Mesenteric fat pad (tissue), 1 donor: ENCODE measurements at regions not wholly inside any gene's neighbourhood (a gene's known extent, or its start where the extent isn't known, plus 50 kb on each side); places are given as distances from the start of the nearest gene placed in this dataset.

Experiments
- DNase-seq: peaks from one replicate; pipeline ENCODE4 v3.0.0-alpha.2; 2020; ENCODE audit warnings: low spot score
- donor health status: DM: yes; HTN: yes; CAD: no.

DNA sequence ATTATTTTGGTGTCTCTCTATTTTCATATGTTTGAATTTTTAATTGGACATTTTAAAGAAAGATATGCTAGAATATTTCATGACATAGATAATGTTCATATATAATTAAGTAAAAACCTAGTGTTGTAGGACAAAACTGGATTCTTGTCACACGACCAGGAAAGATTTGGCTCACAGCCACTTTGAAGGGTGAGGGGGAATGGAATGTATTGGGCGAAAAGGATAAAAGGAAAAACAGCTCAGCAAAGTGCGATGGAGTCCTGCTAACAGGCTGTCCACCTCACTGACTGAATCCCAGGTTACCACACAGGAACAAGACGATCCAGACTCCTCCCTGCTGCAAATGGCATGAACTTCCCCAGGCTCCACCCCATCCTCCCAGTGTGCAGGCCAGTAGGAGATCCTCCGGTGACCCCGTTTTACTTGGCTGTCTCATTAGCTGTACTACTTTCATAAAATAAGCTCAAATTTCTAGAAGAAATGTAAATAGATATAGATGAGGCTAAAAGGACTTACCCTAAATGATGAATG, 186.2 kb downstream of the CD47 start:
- no peak for DNase-seq

GRCh38 chr3:107899990-107900651, 190.7 kb downstream of the CD47 start:
- DNase-seq: no peak

- no peak for DNase-seq
Measured at GRCh38 chr3:107897471-107898061, 193.3 kb downstream of the CD47 start.

GRCh38 chr3:107894998-107895397, 195.8 kb downstream of the CD47 start:
- DNase-seq: no peak

DNA sequence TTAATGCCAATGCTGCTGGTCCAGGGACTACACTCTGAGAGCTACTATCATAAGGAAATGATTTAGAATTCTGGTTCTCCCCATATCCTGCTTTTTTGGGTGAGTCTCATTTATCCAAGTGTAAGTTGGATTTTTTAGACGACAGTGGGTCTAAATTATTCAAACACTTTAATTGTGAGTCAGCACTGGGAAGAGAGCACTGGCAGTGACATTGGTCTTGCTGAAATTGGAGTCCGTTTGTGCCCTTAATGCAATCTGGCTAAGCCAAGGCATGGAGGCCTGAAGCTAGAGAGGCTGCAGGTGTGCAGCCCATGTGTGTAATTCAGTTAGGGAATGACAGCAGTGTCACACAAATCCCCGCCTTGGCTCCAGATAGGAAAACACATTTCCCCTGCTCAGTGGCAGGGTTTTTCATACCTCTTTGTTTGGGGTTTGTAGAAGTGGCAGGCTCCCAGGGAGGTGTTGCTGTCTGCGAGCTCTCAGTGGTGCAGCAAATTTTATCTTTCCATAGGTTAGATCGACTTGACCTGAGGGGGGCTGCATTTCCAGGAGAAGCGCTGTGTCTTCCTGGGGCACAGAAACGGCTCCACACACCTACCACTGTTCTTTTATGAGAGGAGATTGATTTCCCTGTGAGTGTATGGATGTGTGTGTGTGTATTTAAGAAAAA, 197.7 kb downstream of the CD47 start:
- no peak for DNase-seq

DNA sequence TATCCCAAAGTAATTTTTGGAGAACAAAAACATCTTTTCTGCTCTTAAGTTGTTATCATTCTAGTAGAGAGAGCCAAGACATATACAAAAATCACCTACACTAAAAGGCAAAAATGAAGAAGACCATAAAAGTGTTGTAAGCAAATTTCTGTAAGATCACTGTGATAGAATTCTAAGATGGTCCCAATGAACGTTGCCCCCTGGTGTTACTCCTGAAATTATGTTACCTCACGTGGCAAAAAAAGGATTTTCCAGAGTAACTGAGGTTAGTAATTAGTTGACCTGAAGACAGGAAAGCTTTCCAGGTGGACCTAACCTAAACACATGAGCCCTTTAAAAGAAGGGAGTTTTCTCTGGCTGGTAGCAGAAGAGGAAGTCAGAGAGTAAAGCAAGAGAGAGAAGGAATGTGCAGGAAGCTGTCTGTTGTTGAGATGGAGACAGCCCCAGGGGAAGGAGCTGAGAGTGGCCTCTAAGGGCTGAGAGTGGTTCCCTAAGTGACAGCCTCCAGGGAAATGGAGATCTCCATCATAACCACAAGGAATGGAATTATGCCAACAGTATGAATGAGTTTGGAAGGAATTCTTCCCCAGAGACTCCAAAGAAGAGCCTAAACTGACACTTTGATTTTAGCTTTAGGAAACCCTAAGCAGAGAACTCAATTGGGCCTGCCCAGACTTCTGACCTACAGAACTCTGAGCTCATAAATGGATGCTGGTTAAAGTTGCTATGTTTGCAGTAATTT, 205.9 kb downstream of the CD47 start:
- no peak for DNase-seq

DNA sequence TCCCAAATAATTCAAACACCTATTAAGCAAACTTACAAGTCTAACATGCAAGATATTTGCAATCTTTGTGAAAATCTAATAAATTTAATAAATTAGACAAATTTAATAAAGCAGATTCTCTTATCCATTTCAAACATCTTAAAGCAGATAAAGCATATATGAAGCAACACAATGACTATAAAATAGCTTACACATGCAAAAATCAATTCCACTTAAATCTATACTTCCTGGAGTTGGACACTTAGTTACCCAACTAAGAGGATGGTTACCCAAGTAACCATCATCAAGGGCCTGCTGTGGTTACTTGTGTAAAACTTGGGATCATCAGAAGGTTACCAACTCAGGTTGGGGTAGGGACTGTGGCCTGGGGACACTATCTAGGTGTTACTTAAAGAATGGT, 206.8 kb downstream of the CD47 start:
- DNase-seq: no peak

DNA sequence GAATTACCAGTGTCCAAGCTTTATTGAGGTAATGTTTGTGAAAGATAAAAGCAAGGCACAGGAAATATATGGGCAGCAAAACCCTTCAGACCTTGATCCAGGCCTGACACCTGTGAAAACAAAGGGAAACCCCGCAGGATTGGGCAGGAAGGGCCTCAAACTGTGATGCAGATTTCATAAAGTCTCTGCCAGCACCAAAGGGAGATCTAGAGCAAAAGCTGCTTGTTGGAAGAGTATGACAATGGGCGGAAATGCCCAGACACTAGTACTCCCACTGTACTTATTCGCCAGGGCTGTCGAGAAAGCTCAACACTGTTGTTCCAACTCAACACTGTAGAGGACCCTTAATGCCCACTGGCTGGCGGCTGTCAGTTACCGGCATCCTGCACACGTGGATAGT, 207.9 kb downstream of the CD47 start:
- no peak for DNase-seq

- no peak for DNase-seq
Measured at GRCh38 chr3:107882261-107882660, 208.6 kb downstream of the CD47 start.

DNA sequence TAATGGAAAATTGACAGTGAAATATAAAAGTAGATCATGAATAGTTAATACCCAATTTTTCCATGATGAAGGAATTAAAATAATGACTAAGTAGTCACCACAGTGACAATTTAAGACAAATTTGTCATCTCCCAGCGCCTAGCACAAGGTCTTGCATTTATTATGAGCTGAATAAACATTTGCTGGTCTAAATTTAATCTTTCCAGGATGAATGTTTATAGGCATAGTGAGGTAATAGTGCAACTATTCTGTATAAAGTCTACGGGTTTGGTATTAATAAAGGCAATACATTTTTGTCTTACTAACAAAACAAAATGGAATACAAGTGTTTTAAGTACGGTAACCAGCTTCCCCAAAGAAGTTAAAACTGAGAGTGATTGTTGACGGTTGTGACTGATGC, 209.3 kb downstream of the CD47 start:
- DNase-seq: no peak

GRCh38 chr3:107880702-107881101, 210.1 kb downstream of the CD47 start:
- no peak for DNase-seq

- no peak for DNase-seq
Measured at GRCh38 chr3:107877936-107878335, 212.9 kb downstream of the CD47 start.

GRCh38 chr3:107870943-107871638, 219.7 kb downstream of the CD47 start:
- no peak for DNase-seq

GRCh38 chr3:107870096-107870495, 220.7 kb downstream of the CD47 start:
- DNase-seq: no peak

DNA sequence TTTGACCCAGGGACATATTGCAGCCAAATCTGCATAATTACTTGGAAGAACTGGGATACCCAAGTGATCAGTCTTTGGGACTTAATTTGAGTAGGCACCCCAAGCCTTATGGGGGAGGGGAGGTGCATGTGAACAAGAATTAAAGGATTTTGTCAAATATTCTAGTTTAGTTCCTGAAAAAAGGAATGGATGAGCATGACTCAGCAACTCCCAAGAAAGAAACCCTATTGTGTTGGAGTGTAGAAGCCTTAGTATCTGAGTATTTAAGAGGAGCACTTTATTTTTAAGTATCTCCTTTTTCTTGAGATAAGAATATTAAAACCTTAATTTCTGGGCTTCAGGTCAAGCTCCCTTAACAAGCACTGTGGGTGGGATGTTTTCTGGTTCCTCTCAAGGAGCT, 222.4 kb downstream of the CD47 start:
- DNase-seq: no peak

- DNase-seq: no peak
Measured at GRCh38 chr3:107861904-107862303, 228.9 kb downstream of the CD47 start.

DNA sequence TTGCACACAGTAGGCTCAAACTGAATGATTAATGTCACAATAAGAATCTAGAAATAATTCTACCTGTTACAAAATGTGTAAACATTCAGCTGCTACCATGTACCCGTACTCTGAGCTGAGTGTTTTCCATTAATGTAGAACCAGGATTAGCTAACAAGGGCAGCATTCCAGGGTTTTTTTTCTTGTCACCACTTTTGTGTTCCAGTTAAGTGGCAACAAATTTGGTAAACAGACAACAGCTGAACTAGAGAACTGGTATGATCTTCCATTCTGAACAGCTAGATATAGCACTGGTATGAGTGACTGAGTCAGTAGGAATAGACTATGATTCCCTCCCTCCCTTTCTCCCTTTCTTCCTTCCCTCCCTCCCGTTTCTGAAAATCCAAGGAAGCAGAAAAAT, 229.4 kb downstream of the CD47 start:
- DNase-seq: no peak
